ENCODE measurements at regions not wholly inside any gene's neighbourhood (a gene's known extent, or its start where the extent isn't known, plus 50 kb on each side); places are given as distances from the start of the nearest gene placed in this dataset.
"Not testable (repeated sequence)": the region's sequence is repeated elsewhere in the genome, so short reads cannot be mapped to it uniquely, and the experiment has no call there.

DNA sequence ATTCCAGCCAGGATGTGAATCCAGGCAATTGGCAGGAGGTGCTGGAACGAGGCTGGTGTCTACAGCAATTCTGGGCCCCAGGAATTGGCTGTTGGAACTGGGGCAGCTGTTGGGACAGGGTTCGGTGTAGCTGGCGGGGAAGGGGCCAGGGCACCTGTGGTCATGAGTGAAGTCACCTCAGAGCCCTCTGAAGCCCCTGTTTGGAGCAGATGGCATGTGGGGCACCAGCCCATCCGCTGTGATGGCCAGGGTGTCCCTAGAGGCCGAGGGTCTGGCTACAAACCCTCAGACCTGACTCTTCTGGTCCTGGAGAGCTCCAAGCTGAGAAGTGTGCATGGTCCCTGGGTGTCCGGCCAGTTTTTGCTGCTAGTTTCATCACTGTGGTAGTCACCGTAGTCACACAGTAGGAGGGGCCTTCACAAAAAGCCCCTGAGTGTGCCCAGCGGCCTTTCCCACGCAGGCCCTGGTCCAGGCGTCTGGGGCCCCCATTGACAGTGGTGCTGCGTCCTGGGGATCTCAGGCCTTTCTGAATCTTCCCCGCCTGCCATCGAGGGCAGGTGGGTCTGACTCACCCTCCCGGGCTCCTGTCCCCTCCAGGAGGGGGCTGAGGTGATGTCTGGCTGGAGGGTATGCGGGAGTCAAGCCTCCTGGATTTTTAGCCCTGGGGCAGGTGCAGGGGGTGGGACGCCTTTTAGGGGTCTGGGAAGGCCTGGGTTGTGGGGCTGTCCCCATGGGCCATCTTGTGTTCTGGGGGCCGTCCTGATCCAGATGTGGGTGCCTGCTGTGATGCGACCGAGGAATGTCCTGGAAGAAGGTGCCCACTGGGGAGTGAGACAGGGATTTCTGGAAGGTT, 368.0 kb downstream of the TMEM121 start:
- Histone ChIP-seq H3K4me3 (ENCODE audit: low read length) (no peak overlapping the region), H3K27ac (ENCODE audit: low read depth, low read length) (no peak overlapping the region), H3K36me3 (ENCODE audit: control insufficient read depth, low read length) (no peaks in the 10 kb centered on the region), H3K9me3 (ENCODE audit: control insufficient read depth, insufficient read depth, low read length) (no peaks in the 10 kb centered on the region), H4K20me1 (ENCODE audit: control insufficient read depth, insufficient read depth, low read depth, low read length) (no peaks in the 10 kb centered on the region), H3K9me2 (replicated peaks; ENCODE audit: control insufficient read depth, low read length) (no peaks in the 10 kb centered on the region), H3F3A (ENCODE audit: control insufficient read depth, insufficient read depth) (no peaks in the 10 kb centered on the region), H3K4me2 (ENCODE audit: low read length) (no peak overlapping the region), H3K79me2 (ENCODE audit: control insufficient read depth, low read length) (no peaks in the 10 kb centered on the region), H3K27me3 (ENCODE audit: control insufficient read depth, low read length) (no peaks in the 10 kb centered on the region), H3K4me1 (ENCODE audit: control insufficient read depth, low read length) (no peaks in the 10 kb centered on the region)
- TF ChIP-seq, protein P1, sequence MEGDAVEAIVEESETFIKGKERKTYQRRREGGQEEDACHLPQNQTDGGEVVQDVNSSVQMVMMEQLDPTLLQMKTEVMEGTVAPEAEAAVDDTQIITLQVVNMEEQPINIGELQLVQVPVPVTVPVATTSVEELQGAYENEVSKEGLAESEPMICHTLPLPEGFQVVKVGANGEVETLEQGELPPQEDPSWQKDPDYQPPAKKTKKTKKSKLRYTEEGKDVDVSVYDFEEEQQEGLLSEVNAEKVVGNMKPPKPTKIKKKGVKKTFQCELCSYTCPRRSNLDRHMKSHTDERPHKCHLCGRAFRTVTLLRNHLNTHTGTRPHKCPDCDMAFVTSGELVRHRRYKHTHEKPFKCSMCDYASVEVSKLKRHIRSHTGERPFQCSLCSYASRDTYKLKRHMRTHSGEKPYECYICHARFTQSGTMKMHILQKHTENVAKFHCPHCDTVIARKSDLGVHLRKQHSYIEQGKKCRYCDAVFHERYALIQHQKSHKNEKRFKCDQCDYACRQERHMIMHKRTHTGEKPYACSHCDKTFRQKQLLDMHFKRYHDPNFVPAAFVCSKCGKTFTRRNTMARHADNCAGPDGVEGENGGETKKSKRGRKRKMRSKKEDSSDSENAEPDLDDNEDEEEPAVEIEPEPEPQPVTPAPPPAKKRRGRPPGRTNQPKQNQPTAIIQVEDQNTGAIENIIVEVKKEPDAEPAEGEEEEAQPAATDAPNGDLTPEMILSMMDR (IDR thresholded peaks at IDR 0.05; ENCODE audit: low read depth, low read length, poor library complexity, severe bottlenecking): no peak
- no peak for TF ChIP-seq EZH2phosphoT487 (IDR thresholded peaks at IDR 0.05; ENCODE audit: borderline replicate concordance, low read length)

DNA sequence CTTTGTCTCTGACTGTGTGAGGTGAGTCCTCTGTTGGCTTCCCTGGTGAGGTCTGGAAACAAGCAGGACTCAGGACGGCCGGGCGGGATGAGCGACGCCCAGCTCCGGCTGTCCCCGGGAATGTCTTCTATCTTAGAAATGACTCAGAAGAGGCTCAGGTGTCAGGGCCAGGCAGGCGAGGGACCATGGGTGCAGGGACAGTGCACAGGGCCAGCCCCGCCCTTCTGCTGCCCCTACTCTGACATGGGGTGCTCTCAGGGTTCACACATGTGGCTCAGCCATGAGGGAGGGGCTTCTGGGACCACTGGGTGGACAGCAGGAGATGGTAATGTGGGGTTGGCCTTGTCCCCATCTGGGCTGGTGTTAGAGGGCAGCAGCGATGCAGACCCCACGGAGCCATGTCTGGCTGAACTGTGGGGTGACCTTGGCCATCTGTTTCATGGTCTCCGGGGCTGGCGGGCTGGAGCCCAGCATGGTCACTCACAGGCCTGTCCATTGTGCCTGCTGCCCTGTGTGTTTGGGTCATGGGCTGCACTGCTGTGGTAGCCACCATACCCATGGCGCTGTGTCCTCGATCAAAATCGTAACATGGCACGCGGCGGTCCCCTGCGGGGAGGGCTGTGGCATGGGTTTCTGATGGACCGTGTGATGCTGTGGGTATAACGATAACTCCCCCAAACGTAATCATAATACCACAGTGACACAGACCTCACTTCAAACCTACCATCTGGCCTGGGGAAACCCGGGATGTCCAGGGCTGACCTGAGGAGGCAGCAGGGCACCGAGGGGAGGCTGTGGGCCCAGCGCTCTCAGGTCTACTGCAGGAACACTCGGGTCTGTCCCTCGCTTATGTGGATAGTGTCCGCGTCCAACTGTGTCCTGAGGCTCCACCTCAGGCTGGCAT, 368.8 kb downstream of the TMEM121 start:
- no peaks in the 10 kb centered on the region for H3K79me2 ChIP-seq (ENCODE audit: control insufficient read depth, low read length)
- no peak overlapping the region for H3K27ac ChIP-seq (ENCODE audit: low read depth, low read length)
- H3K4me3 ChIP-seq (ENCODE audit: low read length): no peak overlapping the region
- H3K4me1 ChIP-seq (ENCODE audit: control insufficient read depth, low read length): no peaks in the 10 kb centered on the region
- no peak for TF ChIP-seq EZH2phosphoT487 (IDR thresholded peaks at IDR 0.05; ENCODE audit: borderline replicate concordance, low read length)
- TF ChIP-seq, protein P1 (IDR thresholded peaks at IDR 0.05; ENCODE audit: low read depth, low read length, poor library complexity, severe bottlenecking): no peak
- no peaks in the 10 kb centered on the region for H3K9me2 ChIP-seq (replicated peaks; ENCODE audit: control insufficient read depth, low read length)
- no peaks in the 10 kb centered on the region for H4K20me1 ChIP-seq (ENCODE audit: control insufficient read depth, insufficient read depth, low read depth, low read length)
- no peaks in the 10 kb centered on the region for H3K27me3 ChIP-seq (ENCODE audit: control insufficient read depth, low read length)
- no peak overlapping the region for H3K4me2 ChIP-seq (ENCODE audit: low read length)
- H3K36me3 ChIP-seq (ENCODE audit: control insufficient read depth, low read length): no peaks in the 10 kb centered on the region
- H3F3A ChIP-seq (ENCODE audit: control insufficient read depth, insufficient read depth): no peaks in the 10 kb centered on the region
- no peaks in the 10 kb centered on the region for H3K9me3 ChIP-seq (ENCODE audit: control insufficient read depth, insufficient read depth, low read length)

DNA sequence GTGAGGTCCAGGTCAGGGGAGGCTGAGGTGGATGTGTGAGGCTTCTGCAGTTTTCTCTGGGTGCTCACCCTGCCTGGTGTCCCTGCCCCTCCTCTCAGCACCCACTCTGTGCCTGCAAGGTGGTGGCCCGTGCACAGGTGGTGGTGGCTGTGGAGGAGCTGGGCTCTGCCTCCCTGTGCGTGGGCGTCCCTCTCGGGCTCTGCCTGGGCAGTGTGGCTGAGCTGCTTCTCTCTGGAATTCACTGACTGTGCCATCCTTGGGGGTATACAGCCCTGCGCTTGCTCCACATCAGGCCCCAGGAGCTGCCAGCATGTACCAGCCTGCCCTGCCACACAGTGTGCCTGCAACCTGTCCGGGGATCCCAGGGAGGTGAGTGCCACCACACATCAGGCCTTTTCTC, 369.8 kb downstream of the TMEM121 start:
- not testable (repeated sequence) for H3K4me3 ChIP-seq (ENCODE audit: low read length); H3K4me1 ChIP-seq (ENCODE audit: control insufficient read depth, low read length); H3K27me3 ChIP-seq (ENCODE audit: control insufficient read depth, low read length)

DNA sequence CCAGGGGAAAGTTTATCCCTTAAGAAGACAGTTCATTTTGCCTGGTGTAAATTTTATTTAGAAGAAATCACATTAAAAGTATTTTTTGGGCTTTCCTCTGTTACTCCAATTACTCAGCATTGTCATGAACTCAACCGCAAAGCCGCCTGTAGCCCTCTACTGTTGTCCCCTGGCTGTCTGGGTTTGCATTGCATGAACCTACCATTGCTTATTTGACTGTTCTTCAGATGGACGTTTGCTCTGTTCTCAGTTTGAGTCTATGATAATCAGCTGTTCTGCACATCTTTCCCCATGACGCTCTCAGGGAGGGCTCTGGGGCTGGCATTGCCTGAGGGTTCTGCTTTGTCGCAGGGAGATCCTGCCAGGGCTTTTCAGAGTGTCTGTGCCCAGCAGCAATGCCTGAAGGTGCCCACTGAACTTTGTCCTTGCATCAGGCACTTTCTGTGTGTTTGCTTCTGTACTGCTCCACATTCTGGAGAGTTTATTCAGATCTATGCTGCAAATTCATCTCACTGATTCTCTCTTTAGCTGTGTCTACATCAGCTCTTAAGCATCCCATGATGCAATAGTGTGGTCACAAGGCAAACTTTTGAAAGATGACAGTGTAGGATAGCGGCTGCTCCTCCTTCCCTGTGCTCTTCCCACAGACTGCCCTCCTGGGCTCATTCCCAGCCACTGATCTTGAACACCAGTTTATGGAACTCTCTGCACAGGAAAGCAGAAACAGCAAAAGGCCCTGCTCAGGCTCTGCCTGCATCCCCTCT, 370.8 kb downstream of the TMEM121 start:
- H3K79me2 ChIP-seq (ENCODE audit: control insufficient read depth, low read length); H3K36me3 ChIP-seq (ENCODE audit: control insufficient read depth, low read length); H3K4me3 ChIP-seq (ENCODE audit: low read length); H3F3A ChIP-seq (ENCODE audit: control insufficient read depth, insufficient read depth); H3K9me2 ChIP-seq (replicated peaks; ENCODE audit: control insufficient read depth, low read length); H3K4me2 ChIP-seq (ENCODE audit: low read length); H4K20me1 ChIP-seq (ENCODE audit: control insufficient read depth, insufficient read depth, low read depth, low read length); H3K27me3 ChIP-seq (ENCODE audit: control insufficient read depth, low read length); H3K4me1 ChIP-seq (ENCODE audit: control insufficient read depth, low read length); H3K9me3 ChIP-seq (ENCODE audit: control insufficient read depth, insufficient read depth, low read length); H3K27ac ChIP-seq (ENCODE audit: low read depth, low read length): not testable (repeated sequence)

More for the DNA sequence above, 369.8 kb downstream of the TMEM121 start:
- not testable (repeated sequence) for H3K27ac ChIP-seq (ENCODE audit: low read depth, low read length); H3K79me2 ChIP-seq (ENCODE audit: control insufficient read depth, low read length); H3K36me3 ChIP-seq (ENCODE audit: control insufficient read depth, low read length); H3K9me2 ChIP-seq (replicated peaks; ENCODE audit: control insufficient read depth, low read length); H3F3A ChIP-seq (ENCODE audit: control insufficient read depth, insufficient read depth); H4K20me1 ChIP-seq (ENCODE audit: control insufficient read depth, insufficient read depth, low read depth, low read length); H3K9me3 ChIP-seq (ENCODE audit: control insufficient read depth, insufficient read depth, low read length); H3K4me2 ChIP-seq (ENCODE audit: low read length)

Measured in DOHH2 (cell line).